ENCODE measurements at regions not wholly inside any gene's neighbourhood (a gene's known extent, or its start where the extent isn't known, plus 50 kb on each side); places are given as distances from the start of the nearest gene placed in this dataset.

GRCh38 chrX:69396916-69397315, 107.2 kb upstream of the NALF2 start:
- TF ChIP-seq, protein P1, sequence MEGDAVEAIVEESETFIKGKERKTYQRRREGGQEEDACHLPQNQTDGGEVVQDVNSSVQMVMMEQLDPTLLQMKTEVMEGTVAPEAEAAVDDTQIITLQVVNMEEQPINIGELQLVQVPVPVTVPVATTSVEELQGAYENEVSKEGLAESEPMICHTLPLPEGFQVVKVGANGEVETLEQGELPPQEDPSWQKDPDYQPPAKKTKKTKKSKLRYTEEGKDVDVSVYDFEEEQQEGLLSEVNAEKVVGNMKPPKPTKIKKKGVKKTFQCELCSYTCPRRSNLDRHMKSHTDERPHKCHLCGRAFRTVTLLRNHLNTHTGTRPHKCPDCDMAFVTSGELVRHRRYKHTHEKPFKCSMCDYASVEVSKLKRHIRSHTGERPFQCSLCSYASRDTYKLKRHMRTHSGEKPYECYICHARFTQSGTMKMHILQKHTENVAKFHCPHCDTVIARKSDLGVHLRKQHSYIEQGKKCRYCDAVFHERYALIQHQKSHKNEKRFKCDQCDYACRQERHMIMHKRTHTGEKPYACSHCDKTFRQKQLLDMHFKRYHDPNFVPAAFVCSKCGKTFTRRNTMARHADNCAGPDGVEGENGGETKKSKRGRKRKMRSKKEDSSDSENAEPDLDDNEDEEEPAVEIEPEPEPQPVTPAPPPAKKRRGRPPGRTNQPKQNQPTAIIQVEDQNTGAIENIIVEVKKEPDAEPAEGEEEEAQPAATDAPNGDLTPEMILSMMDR (IDR thresholded peaks at IDR 0.05): no peak
- TF ChIP-seq POLR2AphosphoS5 (IDR thresholded peaks at IDR 0.05) (no peak), POLR2A (IDR thresholded peaks at IDR 0.05) (no peak), EP300 (IDR thresholded peaks at IDR 0.05) (no peak)
- no peaks in the 10 kb centered on the region for H3K36me3 ChIP-seq
- no peaks in the 10 kb centered on the region for H3K9me3 ChIP-seq
- H3K27ac ChIP-seq: no peak overlapping the region
- H3K4me3 ChIP-seq: no peak overlapping the region
- no peak for ATAC-seq
- no peaks in the 10 kb centered on the region for H3K4me1 ChIP-seq
- no peaks in the 10 kb centered on the region for H3K27me3 ChIP-seq
- WGBS, 2 donors (ENCODE audit: low coverage in 1 of 2): 52 to 86% methylated on average over 1 to 3 of the region's 4 CpGs

- ATAC-seq: no peak
- H3K27me3 ChIP-seq: no peaks in the 10 kb centered on the region
- no peaks in the 10 kb centered on the region for H3K4me1 ChIP-seq
- no peaks in the 10 kb centered on the region for H3K9me3 ChIP-seq
- H3K27ac ChIP-seq: no peak overlapping the region
- no peaks in the 10 kb centered on the region for H3K36me3 ChIP-seq
- 76 to 94% methylated on average over 2 to 3 of the region's 4 CpGs for WGBS, 2 donors (ENCODE audit: low coverage in 1 of 2)
- no peak for TF ChIP-seq POLR2A (IDR thresholded peaks at IDR 0.05)
- TF ChIP-seq, protein P1 (IDR thresholded peaks at IDR 0.05): no peak
- TF ChIP-seq EP300 (IDR thresholded peaks at IDR 0.05): no peak
- no peak for TF ChIP-seq POLR2AphosphoS5 (IDR thresholded peaks at IDR 0.05)
- H3K4me3 ChIP-seq: no peak overlapping the region
These were observed 108.8 kb upstream of the NALF2 start for GRCh38 chrX:69395306-69395705.

DNA sequence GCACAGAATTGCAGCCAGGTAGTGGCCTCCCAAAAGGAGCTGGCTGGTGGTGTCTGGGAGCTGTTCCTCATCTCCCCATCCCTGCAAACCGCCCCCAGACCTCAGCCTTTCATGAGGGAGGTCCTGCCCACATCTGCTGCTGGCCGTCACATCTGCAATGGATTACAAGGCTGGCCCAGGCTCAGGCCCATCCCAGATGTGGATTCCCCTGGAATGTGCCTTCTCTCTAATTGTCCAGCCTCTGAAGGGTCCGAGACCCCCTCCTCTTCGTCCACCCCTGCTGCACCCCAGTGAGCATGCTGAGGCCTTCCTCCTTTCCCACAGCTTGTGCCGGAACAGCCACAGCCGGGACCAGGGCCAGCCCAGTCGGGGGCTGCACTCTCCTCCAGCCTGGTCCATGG, 115.0 kb upstream of the NALF2 start:
- no peak overlapping the region for H3K4me3 ChIP-seq
- no peak for TF ChIP-seq POLR2A (IDR thresholded peaks at IDR 0.05)
- no peak for TF ChIP-seq EP300 (IDR thresholded peaks at IDR 0.05)
- TF ChIP-seq, protein P1 (IDR thresholded peaks at IDR 0.05): no peak
- no peak for TF ChIP-seq POLR2AphosphoS5 (IDR thresholded peaks at IDR 0.05)
- WGBS, 2 donors (ENCODE audit: low coverage in 1 of 2): no CpG with 5 or more reads among the region's 7 CpGs

DNA sequence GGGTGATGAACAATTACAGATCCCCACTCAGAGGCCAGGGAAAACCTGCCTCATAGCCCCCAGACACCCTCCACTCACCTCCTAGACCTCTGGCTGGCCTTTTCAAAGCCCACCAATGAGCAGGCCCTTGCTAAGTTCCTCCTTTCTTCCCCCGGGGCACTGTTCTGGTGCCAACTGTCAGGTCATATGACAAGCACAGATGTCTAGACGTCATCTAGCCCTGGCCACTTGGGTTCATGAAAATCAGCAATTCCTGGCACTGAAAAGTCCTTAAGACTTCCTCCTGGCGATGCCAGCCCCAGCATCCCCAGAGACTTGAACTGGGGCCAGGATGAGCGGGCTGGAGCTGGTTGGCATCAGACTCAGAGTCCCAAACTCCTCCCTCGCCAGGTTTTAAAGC, 115.6 kb upstream of the NALF2 start:
- TF ChIP-seq POLR2AphosphoS5 (IDR thresholded peaks at IDR 0.05) (no peak), POLR2A (IDR thresholded peaks at IDR 0.05) (no peak)
- WGBS, 2 donors (ENCODE audit: low coverage in 1 of 2): 46% methylated on average over 4 of the region's 5 CpGs; no CpG with 5 or more reads in 1 of the 2 donors
- H3K27me3 ChIP-seq: no peaks in the 10 kb centered on the region
- H3K4me3 ChIP-seq: no peak overlapping the region
- H3K9me3 ChIP-seq: no peaks in the 10 kb centered on the region
- H3K27ac ChIP-seq: no peak overlapping the region
- no peaks in the 10 kb centered on the region for H3K36me3 ChIP-seq
- no peaks in the 10 kb centered on the region for H3K4me1 ChIP-seq
- no peak for ATAC-seq

More for the DNA sequence above, 115.0 kb upstream of the NALF2 start:
- H3K9me3 ChIP-seq: no peaks in the 10 kb centered on the region
- H3K27me3 ChIP-seq: no peaks in the 10 kb centered on the region
- no peaks in the 10 kb centered on the region for H3K4me1 ChIP-seq
- no peak for ATAC-seq
- no peaks in the 10 kb centered on the region for H3K36me3 ChIP-seq
- H3K27ac ChIP-seq: no peak overlapping the region

- Histone ChIP-seq H3K36me3 (no peaks in the 10 kb centered on the region), H3K4me1 (no peaks in the 10 kb centered on the region), H3K27ac (no peak overlapping the region), H3K27me3 (no peaks in the 10 kb centered on the region), H3K9me3 (no peaks in the 10 kb centered on the region), H3K4me3 (no peak overlapping the region)
- TF ChIP-seq POLR2AphosphoS5 (IDR thresholded peaks at IDR 0.05): no peak
- TF ChIP-seq, protein P1 (IDR thresholded peaks at IDR 0.05): peak; percentile 37 to 81 (median 51)
- 0 to 13% methylated on average over 2 to 3 of the region's 13 CpGs for WGBS, 2 donors (ENCODE audit: low coverage in 1 of 2)
- ATAC-seq: no peak
These were observed 116.3 kb upstream of the NALF2 start for GRCh38 chrX:69387567-69388487.

Measured in gastroesophageal sphincter (tissue), 4 donors.